SK-N-MC (cell line): ENCODE measurements at regions not wholly inside any gene's neighbourhood (a gene's known extent, or its start where the extent isn't known, plus 50 kb on each side); places are given as distances from the start of the nearest gene placed in this dataset.

ENCODE experiments used
- EZH2 ChIP-seq: fragments of 200-600 bp; sonication (generic); IDR thresholded peaks from one replicate; pipeline ENCODE4 v1.6.1; 2017; ENCODE audit warnings: antibody characterized with exemption
- FOXP2 ChIP-seq: optimal IDR thresholded peaks from 2 replicates; pipeline ENCODE3; 2011; ENCODE audit warnings: mild to moderate bottlenecking, moderate library complexity; ENCODE audit not compliant: insufficient read depth; ENCODE audit errors: extremely low read length, control extremely low read depth
- POLR2AphosphoS5 ChIP-seq: IDR thresholded peaks from 2 replicates; pipeline ENCODE4 v1.6.1; 2012; ENCODE audit warnings: mild to moderate bottlenecking, low read depth, low read length, borderline replicate concordance

- TF ChIP-seq FOXP2 (no peak), EZH2 (no peak), POLR2AphosphoS5 (no peak)
Measured at GRCh38 chr15:96262097-96262496, 68.4 kb upstream of the NR2F2 start.
